DOHH2 (cell line): ENCODE measurements at regions not wholly inside any gene's neighbourhood (a gene's known extent, or its start where the extent isn't known, plus 50 kb on each side); places are given as distances from the start of the nearest gene placed in this dataset.

Experiments used
- EZH2phosphoT487 ChIP-seq: fragments of 200-600 bp; sonication (generic); IDR thresholded peaks from 2 replicates; pipeline ENCODE4 v1.6.1; 2017; ENCODE audit warnings: borderline replicate concordance, mild to moderate bottlenecking, antibody characterized with exemption, low read length, moderate library complexity, mixed read lengths
- TF ChIP-seq, protein P1 (sequence below): fragments of 200-600 bp; sonication (generic); IDR thresholded peaks from one replicate; pipeline ENCODE4 v1.5.1; 2014; ENCODE audit warnings: antibody characterized with exemption, mild to moderate bottlenecking, low read depth, low read length; ENCODE audit not compliant: poor library complexity, severe bottlenecking

DNA sequence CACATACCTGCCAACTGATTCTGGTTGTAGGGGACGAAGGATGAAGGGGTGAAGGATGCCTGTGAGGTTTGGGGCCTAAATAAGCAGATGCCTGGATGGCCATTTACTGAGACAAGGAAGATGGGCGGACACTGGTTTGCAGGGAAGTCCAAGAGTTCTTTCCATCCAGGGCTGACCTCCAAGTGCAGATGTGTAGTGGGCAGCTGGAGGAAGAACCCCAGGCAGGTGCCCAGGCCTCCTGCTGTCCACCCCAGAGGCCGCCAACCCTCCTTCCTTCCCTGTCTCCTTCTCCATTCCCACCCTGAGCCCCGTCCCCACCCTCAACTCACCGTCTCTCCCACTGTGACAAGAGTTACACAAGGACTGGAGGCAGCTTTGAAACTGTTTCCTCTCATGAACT lies 171.5 kb downstream of the KATNAL1 start:
- TF ChIP-seq, protein P1, sequence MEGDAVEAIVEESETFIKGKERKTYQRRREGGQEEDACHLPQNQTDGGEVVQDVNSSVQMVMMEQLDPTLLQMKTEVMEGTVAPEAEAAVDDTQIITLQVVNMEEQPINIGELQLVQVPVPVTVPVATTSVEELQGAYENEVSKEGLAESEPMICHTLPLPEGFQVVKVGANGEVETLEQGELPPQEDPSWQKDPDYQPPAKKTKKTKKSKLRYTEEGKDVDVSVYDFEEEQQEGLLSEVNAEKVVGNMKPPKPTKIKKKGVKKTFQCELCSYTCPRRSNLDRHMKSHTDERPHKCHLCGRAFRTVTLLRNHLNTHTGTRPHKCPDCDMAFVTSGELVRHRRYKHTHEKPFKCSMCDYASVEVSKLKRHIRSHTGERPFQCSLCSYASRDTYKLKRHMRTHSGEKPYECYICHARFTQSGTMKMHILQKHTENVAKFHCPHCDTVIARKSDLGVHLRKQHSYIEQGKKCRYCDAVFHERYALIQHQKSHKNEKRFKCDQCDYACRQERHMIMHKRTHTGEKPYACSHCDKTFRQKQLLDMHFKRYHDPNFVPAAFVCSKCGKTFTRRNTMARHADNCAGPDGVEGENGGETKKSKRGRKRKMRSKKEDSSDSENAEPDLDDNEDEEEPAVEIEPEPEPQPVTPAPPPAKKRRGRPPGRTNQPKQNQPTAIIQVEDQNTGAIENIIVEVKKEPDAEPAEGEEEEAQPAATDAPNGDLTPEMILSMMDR: no peak
- TF ChIP-seq EZH2phosphoT487: no peak
